Inferior parietal cortex (tissue), 1 donor: ENCODE measurements at regions not wholly inside any gene's neighbourhood (a gene's known extent, or its start where the extent isn't known, plus 50 kb on each side); places are given as distances from the start of the nearest gene placed in this dataset.
"Not testable (repeated sequence)": the region's sequence is repeated elsewhere in the genome, so short reads cannot be mapped to it uniquely, and the experiment has no call there.

Experiments
- DNase-seq: peaks from one replicate; pipeline ENCODE4 v3.0.0-alpha.2; 2016; ENCODE audit errors: extremely low spot score

DNA sequence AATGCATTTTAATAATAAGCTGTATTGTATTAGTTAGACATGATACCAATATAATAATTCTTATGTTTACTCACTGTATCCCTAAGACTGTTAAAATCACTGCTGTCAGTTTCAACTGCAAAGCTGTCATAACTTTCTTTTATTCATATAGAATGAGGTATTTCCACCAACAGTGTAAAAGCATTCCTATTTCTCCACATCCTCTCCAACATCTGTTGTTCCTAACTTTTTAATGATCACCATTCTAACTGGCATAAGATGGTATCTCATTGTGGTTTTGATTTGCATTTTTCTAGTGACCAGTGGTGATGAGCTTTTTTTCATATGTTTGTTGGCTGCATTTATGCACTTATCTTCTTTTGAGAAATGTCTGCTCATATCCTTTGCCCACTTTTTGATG, 177.6 kb upstream of the MME start:
- DNase-seq: not testable (repeated sequence)

DNA sequence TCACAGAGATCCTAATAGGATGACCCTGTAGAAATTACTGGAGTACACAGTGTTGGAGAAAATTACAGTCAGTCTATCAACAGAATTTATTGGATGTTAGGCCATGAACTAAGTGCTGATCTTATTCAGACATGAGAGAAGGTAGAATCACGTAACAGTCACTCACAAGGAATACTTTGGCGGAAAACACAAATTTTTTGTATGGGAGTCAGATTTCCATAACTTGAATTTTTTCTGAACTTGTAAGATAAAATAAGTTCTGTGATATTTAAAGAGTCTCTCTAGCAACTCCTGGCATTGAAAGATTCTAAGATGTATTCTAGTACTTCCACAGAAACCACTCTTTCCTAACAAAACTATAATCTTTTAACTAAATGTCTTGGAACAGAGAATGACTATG, 178.8 kb upstream of the MME start:
- no peak for DNase-seq

DNA sequence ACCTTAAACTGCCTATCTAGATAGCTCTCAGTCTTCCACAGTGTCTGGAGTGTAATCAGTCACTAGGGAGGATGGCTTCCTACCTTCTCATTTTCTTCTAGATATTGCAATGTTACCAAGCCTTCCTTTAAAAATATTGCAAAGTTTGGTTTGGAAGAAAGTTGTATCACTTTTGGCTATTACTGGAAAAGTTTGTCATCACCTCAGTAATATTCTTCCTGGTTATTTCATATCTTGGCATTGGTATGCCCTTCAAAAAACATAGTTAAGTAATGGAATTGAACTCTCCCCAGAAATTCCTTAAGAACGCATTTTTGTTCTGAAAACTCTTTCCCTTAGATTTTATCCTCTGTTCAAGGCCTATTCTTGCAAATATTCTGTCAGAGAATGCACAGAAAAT, 179.3 kb upstream of the MME start:
- no peak for DNase-seq

DNA sequence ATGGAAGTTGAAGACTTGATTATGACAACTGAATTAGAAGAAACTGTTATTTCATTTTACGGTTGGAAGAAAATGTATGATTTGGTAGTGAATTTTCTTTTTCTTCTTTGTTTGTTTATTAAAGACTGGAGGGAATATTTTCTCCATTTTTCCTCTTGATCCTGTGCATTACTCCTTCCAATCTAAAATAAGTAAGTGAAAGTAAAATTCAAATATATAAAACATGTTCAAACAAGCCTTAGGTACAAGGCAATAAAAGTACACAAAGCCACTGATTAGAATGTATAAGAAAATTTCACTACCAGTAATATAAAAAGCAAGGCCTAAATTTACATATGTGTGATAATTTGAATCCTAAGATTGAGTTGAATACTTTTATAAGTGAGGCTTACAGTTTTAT, 181.2 kb upstream of the MME start:
- no peak for DNase-seq

DNA sequence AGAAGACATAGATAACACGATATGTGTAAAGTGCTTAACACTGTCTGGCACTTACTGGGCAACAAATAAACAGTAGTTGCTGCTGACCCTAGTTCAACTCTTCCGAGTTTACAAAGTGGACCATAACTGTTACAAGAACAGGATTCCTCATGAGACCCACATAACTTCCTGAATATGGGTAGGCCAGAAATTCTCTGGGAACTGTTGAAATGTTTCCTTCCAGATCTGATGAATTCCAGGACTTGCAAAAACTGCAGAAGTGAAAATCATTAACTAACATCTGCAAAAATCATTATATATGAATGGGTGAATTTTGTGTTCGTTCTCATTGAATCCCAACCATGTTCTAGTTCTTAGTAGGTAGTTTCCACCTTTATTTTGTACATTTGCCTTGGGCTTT, 181.7 kb upstream of the MME start:
- DNase-seq: no peak

DNA sequence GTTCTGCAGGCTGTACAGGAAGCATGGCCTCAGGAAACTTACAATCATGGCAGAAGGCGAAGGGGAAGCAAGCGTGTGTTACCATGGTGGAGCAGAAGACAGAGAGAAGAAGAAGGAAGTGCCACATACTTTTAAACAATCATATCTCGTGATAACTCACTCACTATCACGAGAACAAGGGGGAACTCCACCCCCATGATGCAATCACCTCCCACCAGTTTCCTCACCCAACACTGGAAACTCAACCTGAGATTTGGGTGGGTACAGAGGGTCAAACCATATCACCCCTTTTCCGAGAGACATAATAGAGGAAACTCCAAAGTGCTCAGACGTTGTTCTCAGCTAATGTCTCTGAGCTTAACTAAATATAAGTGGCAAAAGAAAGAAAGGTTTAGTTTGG, 186.3 kb upstream of the MME start:
- no peak for DNase-seq

DNA sequence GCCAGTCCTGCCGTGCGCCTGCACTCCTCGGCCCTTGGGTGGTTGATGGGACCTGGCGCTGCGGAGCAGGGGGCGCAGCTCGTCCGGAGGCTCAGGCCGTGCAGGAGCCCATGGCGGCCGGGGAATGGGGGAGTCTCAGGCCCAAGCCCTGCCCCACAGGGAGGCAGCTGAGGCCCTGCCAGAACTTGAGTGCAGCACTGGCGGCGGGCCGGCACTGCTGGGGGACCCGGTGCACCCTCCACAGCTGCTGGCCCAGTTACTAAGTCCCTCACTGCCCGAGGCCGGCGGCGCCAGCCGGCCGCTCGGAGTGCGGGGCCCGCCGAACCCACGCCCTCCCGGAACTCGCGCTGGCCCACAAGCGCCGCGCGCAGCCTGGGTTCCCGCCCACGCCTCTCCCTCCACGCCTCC, 190.9 kb upstream of the MME start:
- no peak for DNase-seq

DNA sequence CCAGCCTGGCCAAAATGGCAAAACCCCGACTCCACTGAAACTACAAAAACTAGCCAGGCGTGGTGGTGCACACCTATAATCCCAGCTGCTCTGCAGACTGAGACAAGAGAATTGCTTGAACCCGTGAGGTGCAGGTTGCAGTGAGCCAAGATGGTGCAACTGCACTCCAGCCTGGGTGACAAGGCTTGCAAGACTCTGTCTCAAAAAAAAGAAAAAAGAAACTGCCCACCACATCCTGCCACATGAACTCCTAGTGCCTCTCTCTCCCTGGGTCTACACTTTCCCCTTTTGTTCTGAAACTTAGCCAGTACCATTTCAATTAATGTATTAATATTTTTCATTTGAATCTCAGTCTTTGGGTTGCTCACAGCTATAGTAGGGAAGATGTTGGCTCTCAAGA, 192.2 kb upstream of the MME start:
- no peak for DNase-seq

DNA sequence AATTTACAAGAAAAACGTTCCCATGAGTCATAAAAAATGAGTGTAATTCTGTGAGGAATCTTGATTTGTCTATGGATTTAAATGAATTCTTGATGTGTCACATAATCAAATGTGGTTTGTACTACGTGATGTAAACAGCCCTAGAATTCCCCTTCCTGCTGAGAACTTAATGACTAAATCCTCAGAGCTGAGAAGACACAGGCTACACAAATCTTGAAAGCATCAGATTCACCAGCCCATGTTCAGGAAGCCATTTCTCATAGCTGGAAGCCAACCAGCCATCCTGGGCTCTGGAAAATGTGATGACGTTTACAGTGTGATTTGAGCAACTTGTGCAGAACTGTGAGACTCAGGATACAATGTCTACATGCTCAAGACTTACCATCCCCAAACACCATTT, 193.7 kb upstream of the MME start:
- no peak for DNase-seq

DNA sequence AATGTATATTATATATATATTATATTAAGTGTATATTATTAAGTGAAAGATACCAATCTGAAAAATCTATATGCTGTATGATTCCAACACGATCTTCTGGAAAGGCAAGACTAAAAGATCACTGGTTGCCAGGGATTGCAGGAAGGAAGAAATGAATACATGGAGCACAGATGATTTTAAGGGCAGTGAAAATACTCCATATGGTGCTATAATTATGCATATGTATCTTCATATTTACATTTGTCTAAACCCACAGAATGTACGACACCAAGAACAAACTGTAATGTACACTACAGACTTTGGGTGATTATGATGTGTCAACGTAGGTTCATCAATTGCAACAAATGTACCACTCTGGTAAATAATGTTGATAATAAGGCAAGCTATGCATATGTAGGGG, 194.7 kb upstream of the MME start:
- no peak for DNase-seq

DNA sequence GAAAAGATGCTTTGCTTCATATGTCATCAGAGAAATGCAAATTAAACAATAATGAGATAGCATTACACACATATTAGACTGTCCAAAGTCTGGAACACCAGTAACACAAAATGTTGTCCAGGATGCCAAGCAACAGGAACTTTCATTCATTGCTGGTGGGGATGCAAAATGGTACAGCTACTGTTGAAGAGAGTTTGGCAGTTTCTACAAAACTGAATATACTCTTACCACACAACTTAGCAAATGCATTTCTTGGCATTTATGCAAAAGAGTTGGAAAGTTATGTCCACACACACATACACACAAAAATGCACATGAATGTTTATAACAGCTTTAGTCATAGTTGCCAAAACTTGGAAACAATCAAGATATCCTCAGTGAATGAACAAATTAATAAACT, 195.2 kb upstream of the MME start:
- no peak for DNase-seq

DNA sequence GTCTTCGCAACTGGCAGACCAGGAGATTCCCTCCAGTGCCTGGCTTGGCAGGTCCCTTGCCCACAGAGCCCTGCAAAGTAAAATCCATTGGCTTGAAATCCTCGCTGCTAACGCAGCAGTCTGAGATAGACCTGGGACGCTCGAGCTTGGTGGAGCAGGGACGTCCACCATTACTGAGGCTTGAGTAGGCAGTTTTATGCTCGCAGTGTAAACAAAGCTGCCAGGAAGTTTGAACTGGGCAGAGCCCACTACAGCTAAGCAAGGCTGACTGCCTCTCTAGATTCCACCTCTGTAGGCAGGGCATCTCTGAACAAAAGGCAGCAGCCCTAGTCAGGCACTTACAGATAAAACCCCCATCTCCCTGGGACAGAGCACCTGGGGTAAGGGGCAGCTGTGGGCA, 205.0 kb upstream of the MME start:
- DNase-seq: no peak

DNA sequence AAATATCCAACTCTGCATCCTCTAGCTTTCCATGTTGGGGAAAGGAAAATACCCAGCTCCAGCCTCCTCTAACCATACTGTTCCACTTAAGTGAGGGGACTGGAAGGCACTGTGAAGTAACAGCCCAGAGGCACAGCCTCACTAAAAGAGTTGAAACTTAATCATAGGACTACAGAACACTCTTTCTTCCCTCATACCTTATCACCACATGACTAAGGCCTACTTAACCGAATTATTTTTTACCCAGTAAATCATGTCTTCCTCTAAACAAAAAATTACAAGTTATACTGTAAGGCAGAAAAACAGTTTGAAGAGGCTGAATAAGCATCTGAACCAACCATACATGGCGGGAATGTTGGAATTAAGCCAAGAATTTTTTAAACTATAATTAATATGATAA, 207.4 kb upstream of the MME start:
- DNase-seq: no peak

DNA sequence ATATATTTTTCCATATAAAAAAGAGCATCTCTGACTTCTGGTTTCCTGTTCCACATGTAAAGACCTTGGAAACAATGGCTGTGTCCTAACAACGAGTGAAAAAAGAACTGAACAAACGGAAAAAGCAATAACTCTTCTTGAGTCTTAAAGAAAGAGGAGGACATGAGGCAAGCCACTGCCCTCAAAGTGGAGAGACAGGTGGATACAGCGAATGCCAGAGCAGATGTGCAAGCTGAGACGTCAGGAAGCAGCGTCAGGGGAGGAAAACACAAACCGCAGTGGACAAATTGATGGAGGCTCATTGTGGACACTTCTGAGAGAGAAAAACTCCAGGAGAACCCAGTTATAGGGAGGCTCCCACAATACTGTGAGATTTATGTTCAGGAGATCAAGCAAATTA, 208.0 kb upstream of the MME start:
- no peak for DNase-seq

DNA sequence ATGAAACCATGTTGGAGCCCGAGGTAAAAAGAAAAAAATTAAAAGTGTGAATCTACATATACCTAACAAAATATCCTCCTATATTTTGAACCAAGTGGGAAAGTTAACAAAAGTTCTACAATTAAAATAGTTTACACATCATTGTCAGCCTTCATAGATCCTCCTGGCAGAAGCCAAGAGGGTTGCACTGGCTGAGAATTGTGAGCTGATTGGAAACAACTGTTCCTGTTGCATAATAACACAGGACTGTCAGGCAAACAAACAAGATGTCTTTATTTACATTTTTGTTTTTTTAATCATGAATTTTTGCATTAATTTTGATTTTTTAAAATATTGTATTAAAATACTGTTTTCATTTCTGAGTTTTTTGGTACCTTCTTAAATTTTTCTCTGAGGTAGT, 215.2 kb upstream of the MME start:
- no peak for DNase-seq

DNA sequence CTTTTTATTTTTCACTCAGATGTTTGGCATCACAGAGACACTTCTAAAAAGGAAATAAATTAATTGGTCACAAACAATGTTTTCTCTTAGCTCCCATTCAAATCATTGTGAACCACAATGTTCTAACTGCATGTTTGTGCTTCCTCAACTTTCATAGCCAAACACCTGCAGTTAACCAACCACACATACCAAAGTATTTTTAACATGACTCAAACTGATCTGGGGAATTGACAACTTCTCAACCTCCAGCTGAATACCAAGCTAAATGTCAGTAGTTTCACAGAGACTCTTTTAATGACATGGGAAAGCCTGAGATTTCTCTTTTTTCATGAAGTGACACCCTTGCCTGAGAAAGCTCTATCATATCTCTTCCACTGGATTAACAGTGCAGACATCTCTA, 217.9 kb upstream of the MME start:
- DNase-seq: no peak

DNA sequence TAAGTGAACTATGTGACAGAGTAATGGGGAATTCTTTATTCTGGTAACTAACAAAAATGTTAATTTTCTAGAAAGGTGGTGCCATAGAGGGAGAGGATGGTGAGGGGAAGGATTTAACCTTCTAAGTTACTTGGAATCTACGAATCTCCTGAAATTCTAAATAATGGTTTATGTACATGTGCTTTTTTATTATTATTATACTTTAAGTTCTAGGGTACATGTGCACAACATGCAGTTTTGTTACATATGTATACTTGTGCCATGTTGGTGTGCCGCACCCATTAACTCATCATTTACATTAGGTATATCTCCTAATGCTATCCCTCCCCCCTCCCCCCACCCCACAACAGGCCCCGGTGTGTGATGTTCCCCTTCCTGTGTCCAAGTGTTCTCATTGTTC, 227.1 kb upstream of the MME start:
- DNase-seq: not testable (repeated sequence)

DNA sequence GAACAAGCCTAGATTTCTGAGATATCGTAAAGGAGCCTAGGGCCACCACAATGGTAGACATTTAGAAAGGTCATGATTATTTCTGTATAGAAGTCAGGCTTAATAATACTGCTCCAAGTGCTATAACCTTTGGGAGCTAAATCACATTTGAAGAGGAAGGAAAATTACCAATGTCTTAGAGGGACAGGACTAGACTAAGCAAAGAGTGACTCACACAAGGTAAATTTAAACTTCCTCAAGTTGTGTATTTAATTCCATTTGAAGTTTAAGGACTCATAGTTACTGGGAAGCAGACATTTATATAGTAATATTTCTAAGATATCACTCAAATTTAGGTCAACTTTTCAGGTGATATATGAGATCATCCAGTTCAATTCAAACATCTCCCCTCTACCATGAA, 227.6 kb upstream of the MME start:
- DNase-seq: no peak

DNA sequence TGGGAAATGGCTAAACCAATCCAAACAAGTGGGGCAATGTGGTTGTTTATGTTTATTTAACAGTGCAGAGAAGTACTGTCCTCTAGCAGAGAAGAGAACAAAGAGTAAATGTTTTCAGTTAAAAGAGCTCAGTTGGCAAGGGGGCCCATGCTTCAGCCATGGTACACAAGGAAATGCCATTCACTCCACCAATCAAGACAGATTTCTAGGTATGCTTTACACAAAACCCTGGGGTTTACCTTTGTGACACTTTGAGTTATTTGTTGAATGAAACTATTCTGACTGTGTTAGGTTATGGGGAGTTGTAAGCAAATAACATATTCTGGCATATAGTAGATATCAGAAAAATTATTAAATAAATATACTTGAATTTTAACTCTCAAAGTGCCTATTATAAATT, 228.5 kb upstream of the MME start:
- DNase-seq: no peak

DNA sequence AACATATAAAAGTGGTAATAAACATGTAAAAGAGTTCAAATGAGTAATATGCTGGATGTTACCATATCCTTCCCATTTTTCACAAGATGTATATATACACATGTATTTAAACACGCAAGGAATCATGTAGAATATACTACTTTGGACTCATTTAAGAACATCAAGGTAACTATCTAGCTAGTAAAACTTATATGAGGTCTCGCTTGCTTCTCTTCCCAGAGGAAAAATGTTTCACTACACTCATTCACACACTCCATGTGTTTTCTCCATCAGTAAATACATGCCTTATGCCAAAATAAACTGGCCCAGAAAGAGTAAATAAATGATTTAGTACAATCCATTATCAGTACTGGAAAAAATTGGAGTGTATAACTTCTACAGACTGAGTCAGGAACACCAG, 229.2 kb upstream of the MME start:
- no peak for DNase-seq

DNA sequence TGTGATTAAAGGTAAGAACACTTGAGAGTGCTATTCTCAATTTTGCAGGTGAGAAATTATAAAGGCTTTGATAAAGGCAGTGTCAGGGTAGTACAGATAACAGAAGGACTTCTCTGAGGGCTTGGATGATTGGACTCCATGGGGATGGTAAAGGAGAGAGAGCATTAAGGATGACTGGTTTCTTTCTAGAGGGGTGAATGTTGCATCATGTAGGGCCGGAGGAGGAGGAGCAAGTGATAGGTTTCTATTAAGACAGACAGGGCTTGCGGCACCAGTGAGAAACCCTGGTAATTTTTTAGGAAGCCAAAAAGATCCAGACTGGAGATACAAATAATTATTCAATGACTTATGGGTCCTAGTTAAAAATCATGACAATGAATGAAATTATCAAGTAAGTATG, 230.7 kb upstream of the MME start:
- DNase-seq: no peak

DNA sequence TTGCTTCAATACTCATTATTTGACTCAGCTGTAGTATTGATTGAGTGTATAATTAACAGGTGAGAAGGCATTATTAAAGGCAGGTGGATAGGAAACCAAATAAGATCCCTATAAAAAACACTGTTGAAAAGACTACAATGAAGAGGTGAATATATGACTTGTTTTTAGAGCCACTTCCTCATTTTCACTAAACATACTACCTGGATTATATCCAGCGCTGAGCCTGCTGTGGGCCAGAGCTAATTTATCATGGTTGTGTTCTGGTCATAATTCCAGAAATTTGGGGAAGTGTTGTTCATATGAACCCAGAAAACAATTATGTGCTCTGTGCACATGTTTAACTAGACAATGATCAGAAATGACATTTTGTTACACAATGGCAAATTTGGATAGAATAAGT, 235.3 kb upstream of the MME start:
- no peak for DNase-seq

DNA sequence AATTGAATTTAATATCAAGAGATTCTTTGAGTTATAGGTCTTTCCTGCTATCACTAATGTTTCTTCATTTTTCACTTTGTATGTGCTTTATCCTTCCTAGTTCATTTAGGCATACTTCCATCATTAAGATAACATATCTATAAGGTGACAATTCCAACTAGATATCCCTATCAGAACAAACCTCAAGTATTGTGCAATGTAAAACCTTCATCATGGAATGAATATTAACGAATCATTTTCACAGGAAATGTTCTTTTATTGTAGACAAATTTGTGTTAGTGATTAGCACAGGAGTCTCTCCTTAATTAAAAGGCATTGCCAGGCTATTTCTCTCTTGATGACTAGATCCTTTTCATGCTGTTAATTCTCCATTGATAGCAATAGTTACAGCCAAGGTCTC, 236.5 kb upstream of the MME start:
- DNase-seq: no peak

DNA sequence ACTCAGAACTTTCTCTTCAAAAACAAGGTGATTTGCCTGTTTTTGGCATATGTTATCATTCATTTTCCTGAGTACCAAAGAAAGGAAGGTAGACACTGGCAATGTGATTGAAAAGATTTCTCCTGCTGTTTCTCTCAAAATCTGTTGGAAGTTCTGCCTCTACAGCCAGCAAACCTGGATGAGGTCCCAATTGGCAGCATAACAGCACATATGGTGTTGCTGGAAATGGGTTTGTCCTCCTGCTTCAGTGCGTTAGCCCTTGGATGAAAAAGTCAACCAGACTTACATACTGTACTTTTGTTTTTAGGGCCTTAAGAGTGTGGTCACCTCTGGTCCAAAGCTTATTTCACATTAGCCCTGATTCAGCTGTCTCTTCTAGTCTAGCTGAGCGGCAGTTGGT, 237.6 kb upstream of the MME start:
- DNase-seq: peak; percentile 4

DNA sequence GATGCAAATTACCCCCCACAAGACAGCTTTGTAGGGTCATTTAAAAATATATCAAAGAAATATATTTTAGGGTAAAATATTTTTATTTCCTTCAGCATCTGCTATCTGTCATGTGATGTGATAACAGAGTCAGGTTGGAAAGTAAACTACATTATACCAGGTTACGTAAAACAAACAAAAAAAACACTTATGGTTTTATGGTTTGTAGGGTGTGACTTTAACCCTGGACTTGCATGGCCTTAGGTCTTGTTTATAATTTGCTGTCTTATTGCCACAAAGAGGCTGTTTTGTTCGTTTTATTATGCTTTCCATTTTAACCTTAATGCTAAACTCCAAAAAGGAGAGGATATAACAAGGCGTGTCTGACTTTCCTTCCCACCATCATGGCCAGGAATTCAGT, 244.5 kb upstream of the MME start:
- no peak for DNase-seq
